Adipocyte (in vitro differentiated cells): ENCODE measurements at regions not wholly inside any gene's neighbourhood (a gene's known extent, or its start where the extent isn't known, plus 50 kb on each side); places are given as distances from the start of the nearest gene placed in this dataset.

Source experiments
- DNase-seq: peaks from one replicate; pipeline ENCODE4 v3.0.0-alpha.2; 2015; ENCODE audit warnings: low read depth
- H3K27me3 ChIP-seq: replicated peaks from 2 replicates; pipeline ENCODE4 v1.7.0; 2013; ENCODE audit warnings: mild to moderate bottlenecking, low read length, moderate library complexity; ENCODE audit not compliant: control insufficient read depth, insufficient read depth
- H3K36me3 ChIP-seq: 2 replicates; pipeline ENCODE4 v1.7.0; 2013; ENCODE audit warnings: low read length, mild to moderate bottlenecking, moderate library complexity; ENCODE audit not compliant: control insufficient read depth, insufficient read depth, severe bottlenecking
- H3K4me1 ChIP-seq: 2 replicates; pipeline ENCODE4 v1.7.0; 2013; ENCODE audit warnings: mild to moderate bottlenecking, low read length, moderate library complexity; ENCODE audit not compliant: control insufficient read depth, insufficient read depth
- H3K4me3 ChIP-seq: 2 replicates; pipeline ENCODE4 v1.7.0; 2013; ENCODE audit warnings: mild to moderate bottlenecking, low read length, moderate library complexity
- H3K9ac ChIP-seq: 2 replicates; pipeline ENCODE4 v1.7.0; 2013; ENCODE audit warnings: mild to moderate bottlenecking, low read length, moderate library complexity
- H3K9me3 ChIP-seq: 2 replicates; pipeline ENCODE4 v1.7.0; 2013; ENCODE audit warnings: mild to moderate bottlenecking, low read length, moderate library complexity; ENCODE audit not compliant: control insufficient read depth

DNA sequence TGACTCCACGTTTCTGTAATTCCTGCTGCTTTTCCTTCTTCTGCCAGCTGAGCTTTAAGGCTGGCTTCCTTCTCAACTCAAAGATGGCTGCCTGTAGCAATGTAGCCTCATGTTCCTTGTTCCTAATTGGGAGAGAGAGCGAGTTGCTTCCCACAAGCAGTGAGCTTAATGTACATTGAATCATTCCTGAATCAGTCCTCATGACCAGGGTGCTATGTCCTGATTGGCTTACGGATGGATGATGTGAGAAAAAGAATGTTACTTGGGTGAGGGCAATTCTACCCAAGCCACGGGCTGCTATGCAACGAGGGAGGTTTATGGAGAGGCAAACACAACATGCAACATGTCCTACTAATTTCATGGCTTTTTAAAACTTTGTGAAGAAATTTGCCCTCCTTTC lies 356.2 kb downstream of the RASEF start:
- H3K36me3 ChIP-seq = no peaks in the 10 kb centered on the region
- H3K9me3 ChIP-seq = no peaks in the 10 kb centered on the region
- no peaks in the 10 kb centered on the region for H3K4me1 ChIP-seq
- H3K9ac ChIP-seq = no peak overlapping the region
- no peak for DNase-seq
- no peak overlapping the region for H3K4me3 ChIP-seq
- H3K27me3 ChIP-seq = no peaks in the 10 kb centered on the region

DNA sequence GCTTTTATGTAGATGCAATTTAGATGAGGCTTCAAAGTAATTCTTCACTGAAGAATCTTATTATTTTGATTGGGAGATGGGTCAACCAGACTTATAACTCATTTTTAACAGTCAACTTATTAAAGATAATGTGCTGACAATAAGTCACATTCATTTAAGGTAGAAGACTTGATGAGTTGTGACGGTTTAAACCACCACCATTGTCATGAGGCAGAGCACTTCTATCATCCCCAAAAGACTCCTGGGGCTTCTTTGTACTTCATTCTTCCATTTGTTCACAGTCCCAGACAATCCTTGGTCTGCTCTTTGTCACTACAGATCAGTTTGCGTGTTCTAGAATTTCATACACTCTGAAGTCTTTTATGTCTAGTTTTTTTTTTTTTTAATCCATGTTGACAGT lies 346.1 kb downstream of the RASEF start:
- Histone ChIP-seq H3K9me3 (peaks cover 8% of the 10 kb centered on the region), H3K9ac (no peak overlapping the region), H3K27me3 (no peaks in the 10 kb centered on the region), H3K4me1 (no peaks in the 10 kb centered on the region), H3K4me3 (no peak overlapping the region), H3K36me3 (no peaks in the 10 kb centered on the region)
- no peak for DNase-seq

DNA sequence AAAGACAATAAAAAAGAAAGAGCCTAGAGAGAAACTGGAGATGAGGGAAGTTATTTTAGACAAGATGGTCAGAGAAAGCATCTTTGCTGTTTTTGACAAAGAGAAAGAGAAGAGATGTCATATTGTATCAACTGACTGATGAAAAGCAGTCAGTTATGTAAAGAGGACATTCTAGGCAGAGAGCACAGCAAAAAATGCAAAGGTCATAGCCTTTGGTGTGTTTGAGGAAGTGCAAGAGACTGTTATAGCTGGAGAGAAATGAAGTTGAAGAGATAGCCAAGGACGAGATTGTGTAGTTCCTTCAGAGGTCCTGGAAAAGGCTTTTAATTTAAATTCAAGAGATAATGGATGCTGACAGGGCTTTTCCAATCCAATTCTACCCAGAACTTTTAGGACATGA lies 342.4 kb downstream of the RASEF start:
- H3K4me3 ChIP-seq = no peak overlapping the region
- H3K9ac ChIP-seq = no peak overlapping the region
- no peaks in the 10 kb centered on the region for H3K27me3 ChIP-seq
- no peaks in the 10 kb centered on the region for H3K36me3 ChIP-seq
- H3K9me3 ChIP-seq = no peaks in the 10 kb centered on the region
- no peaks in the 10 kb centered on the region for H3K4me1 ChIP-seq
- DNase-seq = no peak

DNA sequence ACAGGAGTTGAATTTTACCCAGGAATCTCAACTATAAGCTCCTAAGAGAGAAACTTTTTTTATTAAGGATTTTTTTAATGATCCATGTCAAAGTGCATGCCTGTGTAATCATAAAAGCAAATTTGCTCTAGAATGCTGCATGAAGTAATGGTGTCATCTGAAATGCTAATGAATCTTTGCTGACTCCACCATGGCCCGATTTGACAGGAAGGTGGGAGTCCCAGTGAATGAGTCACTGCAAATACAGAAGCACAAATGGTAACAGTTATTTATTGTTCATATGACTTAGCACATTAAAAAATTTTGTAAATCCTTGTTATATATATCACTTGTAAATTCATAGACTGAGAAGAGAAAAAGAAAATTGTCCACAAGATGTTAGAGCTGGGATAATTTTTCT lies 341.3 kb downstream of the RASEF start:
- Histone ChIP-seq H3K4me1 (no peaks in the 10 kb centered on the region), H3K27me3 (no peaks in the 10 kb centered on the region), H3K9me3 (no peaks in the 10 kb centered on the region), H3K9ac (no peak overlapping the region), H3K36me3 (no peaks in the 10 kb centered on the region), H3K4me3 (no peak overlapping the region)
- no peak for DNase-seq

DNA sequence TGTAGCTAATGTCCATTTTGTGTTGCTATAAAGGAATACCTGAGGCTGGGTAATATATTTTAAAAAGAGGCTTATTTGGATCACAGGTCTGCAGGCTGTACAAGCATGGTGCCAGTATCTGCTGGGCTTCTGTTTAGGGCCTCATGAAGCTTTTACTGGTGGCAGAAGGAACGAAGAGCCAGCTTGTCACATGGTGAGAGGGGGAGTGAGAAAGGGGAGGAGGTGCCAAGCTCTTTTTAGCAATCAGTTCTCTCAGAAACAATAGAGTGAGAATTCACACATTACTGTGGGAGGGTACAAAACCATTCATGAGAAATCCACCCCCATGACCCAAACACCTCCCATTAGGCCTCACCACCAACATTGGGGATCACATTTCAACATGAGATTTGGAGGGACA lies 340.9 kb downstream of the RASEF start:
- Histone ChIP-seq H3K4me3 (no peak overlapping the region), H3K4me1 (no peaks in the 10 kb centered on the region), H3K9me3 (no peaks in the 10 kb centered on the region), H3K36me3 (no peaks in the 10 kb centered on the region), H3K9ac (no peak overlapping the region), H3K27me3 (no peaks in the 10 kb centered on the region)
- no peak for DNase-seq

DNA sequence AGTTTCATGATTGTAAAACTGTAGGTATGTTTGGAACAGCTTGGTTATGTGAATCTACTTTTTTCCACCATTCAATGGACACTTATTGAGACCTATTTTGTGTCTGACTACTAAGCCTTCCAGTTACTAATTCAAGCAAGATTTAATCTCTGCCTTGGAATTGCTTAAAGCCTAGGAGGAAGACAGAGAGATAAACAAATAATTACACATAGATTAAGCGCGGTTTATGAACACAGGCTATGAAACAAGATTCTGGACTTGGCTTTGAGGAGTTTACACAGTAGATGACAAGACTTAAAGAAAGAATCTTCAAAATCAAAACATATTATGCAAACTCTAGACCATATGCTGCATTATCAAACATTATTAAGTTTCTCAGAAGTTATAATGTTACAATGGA lies 340.4 kb downstream of the RASEF start:
- no peaks in the 10 kb centered on the region for H3K4me1 ChIP-seq
- no peak overlapping the region for H3K9ac ChIP-seq
- no peaks in the 10 kb centered on the region for H3K27me3 ChIP-seq
- no peak for DNase-seq
- H3K4me3 ChIP-seq = no peak overlapping the region
- no peaks in the 10 kb centered on the region for H3K9me3 ChIP-seq
- H3K36me3 ChIP-seq = no peaks in the 10 kb centered on the region

DNA sequence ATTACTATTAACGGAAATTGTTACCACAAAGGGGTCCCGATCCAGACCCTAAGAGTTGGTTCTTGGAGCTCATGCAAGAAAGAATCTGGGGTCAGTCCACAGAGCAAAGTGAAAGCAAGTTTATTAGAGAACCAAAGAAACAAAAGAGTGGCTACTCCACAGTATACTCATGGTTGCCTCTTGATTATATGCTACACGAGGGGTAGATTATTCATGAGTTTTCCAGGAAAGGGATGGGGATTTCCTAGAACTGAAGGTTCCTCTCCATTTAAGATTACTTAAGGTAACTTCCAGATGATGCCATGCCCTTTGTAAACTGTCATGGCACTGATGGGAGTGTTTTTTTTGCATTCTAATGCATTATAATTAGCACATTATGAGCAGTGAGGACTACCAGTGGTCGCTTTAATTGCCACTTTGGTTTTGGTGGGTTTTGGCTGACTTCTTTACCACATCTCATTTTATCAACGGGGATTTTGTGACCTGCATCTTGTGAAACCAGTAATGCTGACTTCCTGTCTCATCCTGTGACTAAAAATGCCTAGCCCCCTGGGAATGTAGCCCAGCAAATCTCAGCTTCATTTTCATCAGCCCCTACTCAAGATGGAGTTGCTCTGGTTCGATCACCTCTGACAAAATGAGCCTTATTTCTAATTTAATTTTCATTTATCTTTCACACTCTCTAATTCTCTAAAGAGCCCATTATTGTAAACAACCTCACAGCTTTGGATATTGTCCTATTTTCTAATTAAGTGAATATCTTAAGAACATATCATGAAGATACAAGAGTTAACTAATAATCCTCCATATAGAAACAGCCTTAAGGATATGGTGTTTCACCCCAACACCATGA lies 336.3 kb downstream of the RASEF start:
- H3K4me3 ChIP-seq = no peak overlapping the region
- no peak for DNase-seq
- no peaks in the 10 kb centered on the region for H3K9me3 ChIP-seq
- H3K27me3 ChIP-seq = no peaks in the 10 kb centered on the region
- no peak overlapping the region for H3K9ac ChIP-seq
- H3K4me1 ChIP-seq = no peaks in the 10 kb centered on the region
- H3K36me3 ChIP-seq = no peaks in the 10 kb centered on the region

DNA sequence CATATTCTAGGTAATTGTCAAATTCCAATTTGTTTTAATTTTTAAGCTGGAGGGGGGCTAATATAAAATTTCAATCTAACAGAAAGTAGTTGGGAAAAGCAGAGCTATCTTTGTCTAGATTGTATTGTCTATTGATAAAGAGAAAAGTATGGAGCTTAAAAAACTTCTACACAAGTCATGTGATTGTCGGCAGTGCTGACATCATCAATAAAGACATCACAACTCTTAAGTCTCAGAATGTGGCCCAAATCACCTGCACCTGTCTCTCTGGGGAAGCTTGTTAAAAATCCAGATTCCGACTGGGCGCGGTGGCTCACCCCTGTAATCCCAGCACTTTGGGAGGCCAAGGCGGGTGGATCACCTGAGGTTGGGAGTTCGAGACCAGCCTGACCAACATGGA lies 333.8 kb downstream of the RASEF start:
- Histone ChIP-seq H3K36me3 (no peaks in the 10 kb centered on the region), H3K9me3 (no peaks in the 10 kb centered on the region), H3K4me3 (no peak overlapping the region), H3K9ac (no peak overlapping the region), H3K27me3 (no peaks in the 10 kb centered on the region), H3K4me1 (no peaks in the 10 kb centered on the region)
- DNase-seq = no peak

DNA sequence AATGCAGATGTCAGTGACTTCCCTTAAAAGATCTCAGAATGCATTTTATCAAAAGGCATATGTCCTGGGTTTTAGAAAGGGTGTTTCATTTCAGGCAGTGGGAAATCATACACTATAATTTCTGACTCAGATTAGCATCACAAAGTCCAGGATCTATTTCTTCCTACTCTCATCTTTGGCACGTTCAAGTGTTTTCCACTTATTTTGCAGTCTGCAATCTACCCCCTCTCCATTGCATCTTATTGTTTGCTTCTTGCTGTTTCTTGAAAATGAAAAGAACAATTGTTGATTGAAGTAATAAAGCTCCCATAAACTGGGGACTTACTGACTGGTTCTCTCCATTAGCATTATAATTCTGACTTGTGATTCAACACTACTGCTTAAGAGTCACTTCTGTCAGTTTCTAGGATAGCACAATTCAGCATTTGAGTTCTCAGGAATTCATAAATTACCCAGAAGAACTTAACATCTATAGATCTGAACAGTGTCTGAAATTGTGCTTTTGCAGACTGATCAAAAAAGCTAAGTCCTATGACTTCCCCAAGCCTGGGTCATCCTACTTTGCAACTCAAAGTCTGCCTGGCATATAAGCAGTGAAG lies 332.9 kb downstream of the RASEF start:
- Histone ChIP-seq H3K9me3 (no peaks in the 10 kb centered on the region), H3K4me1 (no peaks in the 10 kb centered on the region), H3K27me3 (no peaks in the 10 kb centered on the region), H3K36me3 (no peaks in the 10 kb centered on the region), H3K4me3 (no peak overlapping the region), H3K9ac (no peak overlapping the region)
- no peak for DNase-seq

DNA sequence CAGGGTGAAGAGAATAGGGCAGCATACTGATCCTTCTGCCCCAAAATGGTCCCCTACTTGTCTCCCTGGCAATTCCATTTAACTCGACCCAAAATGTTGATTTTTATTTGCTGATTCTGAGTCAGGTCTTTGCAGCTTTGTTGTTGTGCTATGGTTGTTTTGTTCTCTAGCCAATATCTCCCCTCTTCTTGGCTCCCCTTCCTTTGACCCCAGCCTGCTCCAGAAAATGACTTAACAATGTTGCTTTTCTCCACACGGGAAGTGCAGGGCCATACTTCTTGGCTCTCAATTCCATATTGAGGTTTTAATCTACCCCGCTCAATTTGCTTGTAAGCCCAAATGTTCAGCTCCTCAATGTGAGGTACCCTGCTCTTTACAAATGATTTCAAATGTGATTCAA lies 330.0 kb downstream of the RASEF start:
- no peaks in the 10 kb centered on the region for H3K9me3 ChIP-seq
- no peaks in the 10 kb centered on the region for H3K4me1 ChIP-seq
- H3K27me3 ChIP-seq = no peaks in the 10 kb centered on the region
- no peak overlapping the region for H3K9ac ChIP-seq
- H3K4me3 ChIP-seq = no peak overlapping the region
- H3K36me3 ChIP-seq = no peaks in the 10 kb centered on the region
- DNase-seq = no peak

DNA sequence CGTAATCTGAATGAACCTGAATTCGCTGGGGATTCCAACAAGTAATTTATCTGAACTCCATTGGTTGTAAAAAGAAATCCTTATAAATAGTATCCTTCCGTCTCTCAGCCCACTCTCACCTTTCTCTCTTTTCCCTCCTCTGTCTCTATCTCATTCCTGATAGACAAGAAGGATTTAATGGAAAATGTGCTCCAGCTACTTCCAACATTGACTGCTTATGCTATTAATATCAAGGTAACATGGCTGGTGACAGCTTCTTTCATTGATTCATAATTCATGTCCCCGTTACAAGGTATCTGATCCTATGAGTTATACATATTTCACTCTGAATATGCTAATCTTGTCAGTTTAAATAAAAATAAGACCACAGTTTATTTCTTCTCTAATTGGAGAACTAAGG lies 326.8 kb downstream of the RASEF start:
- Histone ChIP-seq H3K36me3 (no peaks in the 10 kb centered on the region), H3K4me3 (no peak overlapping the region), H3K9ac (no peak overlapping the region), H3K4me1 (no peaks in the 10 kb centered on the region), H3K9me3 (no peaks in the 10 kb centered on the region), H3K27me3 (no peaks in the 10 kb centered on the region)
- no peak for DNase-seq

DNA sequence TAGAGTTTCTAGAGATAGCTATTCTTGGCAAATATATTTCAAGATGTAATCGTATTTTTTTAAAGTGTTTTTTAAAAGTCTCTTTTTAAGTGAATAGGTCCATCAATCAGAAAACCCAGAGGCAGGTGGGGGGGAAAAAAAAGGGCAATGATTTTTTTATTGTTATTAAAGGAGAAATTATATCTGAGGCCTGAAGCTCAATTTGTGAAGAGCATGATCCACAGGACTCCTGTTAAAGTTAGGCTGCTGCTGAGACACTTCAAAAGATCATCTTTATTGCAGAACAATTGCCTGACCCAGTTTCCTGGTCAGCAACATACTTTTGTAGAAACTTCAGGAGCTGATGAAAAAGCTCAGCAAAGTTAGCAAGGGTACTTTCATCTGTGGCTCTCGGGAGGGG lies 326.2 kb downstream of the RASEF start:
- H3K4me1 ChIP-seq = no peaks in the 10 kb centered on the region
- H3K36me3 ChIP-seq = no peaks in the 10 kb centered on the region
- H3K9ac ChIP-seq = no peak overlapping the region
- no peaks in the 10 kb centered on the region for H3K27me3 ChIP-seq
- no peaks in the 10 kb centered on the region for H3K9me3 ChIP-seq
- DNase-seq = no peak
- H3K4me3 ChIP-seq = no peak overlapping the region
